Activated naive CD8-positive, alpha-beta T cell treated with anti-CD3 and anti-CD28 coated beads, Interleukin-2, amount 50 U/mL, for 24 hours (primary cell): ENCODE measurements at regions not wholly inside any gene's neighbourhood (a gene's known extent, or its start where the extent isn't known, plus 50 kb on each side); places are given as distances from the start of the nearest gene placed in this dataset.

Experiments
- ATAC-seq: fragments of 150-1000 bp; cut with Tn5 transposase; one replicate; pipeline ENCODE4 v1.10.0; 2021
- DNase-seq: peaks from one replicate; pipeline ENCODE4 v3.0.0; 2021
- H3K27ac Mint-ChIP-seq: one replicate; pipeline ENCODE4 v1.8.0; 2021; ENCODE audit warnings: mild to moderate bottlenecking, mixed read lengths
- H3K27me3 Mint-ChIP-seq: one replicate; pipeline ENCODE4 v1.8.0; 2021; ENCODE audit warnings: mixed read lengths
- H3K36me3 Mint-ChIP-seq: one replicate; pipeline ENCODE4 v1.8.0; 2021; ENCODE audit warnings: low read depth, mixed read lengths
- H3K4me1 Mint-ChIP-seq: one replicate; pipeline ENCODE4 v1.8.0; 2021; ENCODE audit warnings: mixed read lengths
- H3K4me3 Mint-ChIP-seq: one replicate; pipeline ENCODE4 v1.8.0; 2021; ENCODE audit warnings: mild to moderate bottlenecking, moderate library complexity, mixed read lengths
- H3K9me3 Mint-ChIP-seq: one replicate; pipeline ENCODE4 v1.8.0; 2021; ENCODE audit warnings: mixed read lengths

DNA sequence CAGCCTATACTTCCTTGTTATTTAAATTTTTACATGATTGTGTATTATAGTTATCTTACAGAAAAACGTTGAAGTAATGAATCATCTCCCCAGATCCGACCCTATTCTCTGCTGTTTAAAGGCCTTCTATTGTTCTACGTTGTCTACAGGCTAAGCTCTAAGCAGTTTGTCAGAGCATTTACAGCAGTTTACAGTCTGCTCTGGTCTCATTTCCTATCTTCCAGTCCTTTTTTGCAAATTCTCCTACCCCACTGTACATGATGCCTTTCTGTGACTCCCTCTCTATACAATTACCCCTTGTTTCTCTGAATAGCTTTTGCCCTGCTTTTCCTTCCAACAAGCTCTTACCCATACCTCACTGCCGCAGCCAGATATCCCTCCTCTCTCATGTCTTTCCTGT lies 319.2 kb upstream of the FMN2 start:
- no peaks in the 10 kb centered on the region for H3K27me3 Mint-ChIP-seq

DNA sequence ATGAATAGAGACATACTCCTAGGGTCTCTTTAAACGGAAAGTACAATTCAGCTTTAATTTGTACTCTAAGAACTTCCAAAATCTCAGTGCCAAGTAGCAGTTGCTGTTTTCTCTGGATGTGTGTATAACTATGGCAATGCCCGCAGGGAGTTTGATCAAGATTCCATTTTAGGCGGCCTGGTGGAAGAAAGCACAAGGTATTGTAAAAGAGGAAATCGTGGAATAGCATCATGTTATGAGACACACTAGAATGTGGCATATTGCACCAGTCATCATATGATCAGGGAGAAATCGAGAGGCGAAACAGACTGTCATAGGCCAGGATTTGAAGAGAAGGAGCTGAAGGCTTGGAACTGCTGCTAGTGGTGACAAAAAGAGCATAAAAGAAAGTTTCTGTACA lies 316.2 kb upstream of the FMN2 start:
- ATAC-seq (no peak), DNase-seq (no peak)
- Mint-ChIP-seq H3K4me1 (no peaks in the 10 kb centered on the region), H3K27ac (no peak overlapping the region), H3K36me3 (no peaks in the 10 kb centered on the region), H3K4me3 (no peak overlapping the region), H3K27me3 (no peaks in the 10 kb centered on the region), H3K9me3 (peaks cover 13% of the 10 kb centered on the region)

More for the DNA sequence above, 319.2 kb upstream of the FMN2 start:
- Mint-ChIP-seq H3K4me1 (no peaks in the 10 kb centered on the region), H3K4me3 (no peak overlapping the region), H3K27ac (no peak overlapping the region), H3K36me3 (no peaks in the 10 kb centered on the region), H3K9me3 (peaks cover 10% of the 10 kb centered on the region)
- ATAC-seq = no peak
- no peak for DNase-seq

DNA sequence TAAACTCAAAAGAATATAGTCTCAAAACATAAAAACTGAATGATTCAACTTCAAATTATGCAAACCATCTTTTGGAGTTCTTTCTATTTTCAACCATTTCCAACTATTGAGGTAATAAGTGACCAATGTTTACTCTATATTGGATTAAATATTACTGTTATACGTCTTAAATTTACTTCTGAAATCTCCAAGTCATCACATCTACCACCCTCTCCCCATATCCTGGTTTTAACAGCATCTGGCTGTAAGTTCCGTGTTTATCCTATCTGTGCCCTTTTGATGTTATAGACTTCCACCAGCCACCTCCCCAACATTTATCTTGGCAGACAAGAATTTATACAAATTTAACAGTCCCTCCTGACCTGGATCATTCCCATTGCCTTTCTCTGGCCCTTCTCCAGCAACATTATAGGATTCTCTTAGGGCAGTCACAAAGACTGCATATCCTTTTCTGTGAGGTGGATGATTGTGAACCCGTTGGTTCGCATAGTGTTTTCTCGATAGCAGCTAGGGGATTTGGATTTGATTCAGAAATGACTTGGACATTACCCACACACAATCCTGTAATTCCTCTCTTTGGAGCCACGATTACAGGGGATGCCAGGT lies 313.4 kb upstream of the FMN2 start:
- no peak for ATAC-seq
- no peaks in the 10 kb centered on the region for H3K27me3 Mint-ChIP-seq
- no peak overlapping the region for H3K4me3 Mint-ChIP-seq
- H3K9me3 Mint-ChIP-seq = peaks cover 17% of the 10 kb centered on the region
- H3K27ac Mint-ChIP-seq = no peak overlapping the region
- no peaks in the 10 kb centered on the region for H3K36me3 Mint-ChIP-seq
- DNase-seq = no peak
- no peaks in the 10 kb centered on the region for H3K4me1 Mint-ChIP-seq

DNA sequence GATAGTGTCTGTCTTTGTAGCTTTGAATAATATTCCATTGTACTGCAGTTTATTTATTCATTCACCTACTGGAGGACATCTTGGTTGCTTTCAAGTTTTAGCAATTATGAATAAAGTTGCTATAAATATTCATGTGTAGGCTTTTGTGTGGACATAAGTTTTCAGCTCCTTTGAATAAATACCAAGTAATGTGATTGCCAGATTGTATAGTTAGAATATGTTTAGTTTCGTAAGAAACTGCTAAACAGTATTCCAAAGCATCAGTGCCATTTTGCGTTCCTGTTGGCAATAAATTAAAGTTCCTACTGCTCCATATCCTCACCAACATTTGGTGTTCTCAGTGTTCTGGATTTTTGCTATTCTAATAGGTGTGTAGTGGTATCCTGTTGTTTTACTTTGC lies 311.7 kb upstream of the FMN2 start:
- DNase-seq = no peak

DNA sequence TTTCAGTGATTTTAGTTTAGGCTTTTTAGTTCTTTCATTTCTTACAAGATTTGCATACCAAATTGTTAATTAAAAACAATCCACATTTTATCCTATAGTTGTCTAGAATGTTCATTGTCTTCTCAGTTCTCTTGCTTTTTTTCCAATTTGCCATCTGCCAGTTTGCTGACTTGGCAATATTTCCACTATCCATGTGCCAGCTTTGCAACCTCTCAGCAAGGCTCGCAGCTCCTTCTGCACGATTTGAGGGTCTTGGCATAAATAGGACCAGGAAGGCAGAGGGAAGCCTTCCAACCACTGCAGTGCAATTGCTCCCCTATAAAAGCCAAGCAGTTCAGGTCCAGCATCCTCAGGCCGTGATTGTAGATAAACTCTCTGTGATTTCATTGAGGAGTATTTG lies 306.8 kb upstream of the FMN2 start:
- no peak for ATAC-seq
- Mint-ChIP-seq H3K27me3 (no peaks in the 10 kb centered on the region), H3K9me3 (peaks cover 8% of the 10 kb centered on the region), H3K4me1 (no peaks in the 10 kb centered on the region), H3K4me3 (no peak overlapping the region), H3K27ac (no peak overlapping the region), H3K36me3 (peaks cover under 1% of the 10 kb centered on the region)
- no peak for DNase-seq

More for the DNA sequence above, 311.7 kb upstream of the FMN2 start:
- peaks cover 17% of the 10 kb centered on the region for H3K9me3 Mint-ChIP-seq
- H3K27ac Mint-ChIP-seq = no peak overlapping the region
- no peak overlapping the region for H3K4me3 Mint-ChIP-seq
- ATAC-seq = no peak
- H3K4me1 Mint-ChIP-seq = no peaks in the 10 kb centered on the region
- H3K27me3 Mint-ChIP-seq = no peaks in the 10 kb centered on the region
- no peaks in the 10 kb centered on the region for H3K36me3 Mint-ChIP-seq

DNA sequence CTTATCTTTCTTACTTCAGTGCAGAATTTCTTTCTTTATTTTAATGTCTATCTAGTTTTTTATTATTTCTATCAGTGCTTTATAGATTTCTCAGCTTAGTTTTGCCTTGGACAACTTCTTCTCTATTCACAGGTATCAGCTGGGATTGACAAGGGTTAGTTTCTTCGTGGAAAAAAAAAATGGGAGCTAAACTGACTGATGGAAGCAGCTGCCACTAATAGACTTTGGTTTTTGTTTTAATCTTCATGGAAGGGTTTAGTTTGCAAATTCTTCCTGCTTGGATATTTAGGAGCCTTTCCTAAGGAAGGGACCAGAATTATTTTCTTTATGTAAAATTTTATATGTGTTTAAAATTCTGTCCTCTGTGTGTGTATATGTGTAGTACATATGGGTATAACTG lies 306.1 kb upstream of the FMN2 start:
- Mint-ChIP-seq H3K36me3 (peaks cover 2% of the 10 kb centered on the region), H3K4me1 (no peaks in the 10 kb centered on the region), H3K27me3 (no peaks in the 10 kb centered on the region), H3K9me3 (peaks cover 15% of the 10 kb centered on the region), H3K27ac (no peak overlapping the region), H3K4me3 (no peak overlapping the region)
- DNase-seq (no peak), ATAC-seq (no peak)

DNA sequence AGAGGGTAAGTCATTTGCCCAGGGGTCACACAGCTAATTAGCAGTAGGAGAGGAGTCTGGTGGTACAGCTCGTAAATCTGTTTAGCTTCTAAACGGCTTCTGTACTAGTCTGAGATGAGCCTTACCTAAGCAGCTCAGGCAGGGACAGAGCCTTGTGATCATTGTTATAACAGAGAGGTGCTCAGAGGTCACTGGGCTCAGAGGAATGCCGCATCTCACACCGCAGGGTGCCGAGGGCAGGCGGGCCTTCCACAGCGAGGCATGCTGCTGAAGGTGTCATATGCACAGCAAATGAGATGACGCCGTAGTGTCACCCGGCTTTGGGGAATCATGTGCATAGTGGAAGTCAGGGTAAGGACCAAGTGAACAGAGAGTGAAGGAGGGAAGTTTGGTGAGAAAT lies 305.2 kb upstream of the FMN2 start:
- Mint-ChIP-seq H3K4me3 (no peak overlapping the region), H3K36me3 (peaks cover 2% of the 10 kb centered on the region), H3K4me1 (no peaks in the 10 kb centered on the region), H3K27ac (no peak overlapping the region), H3K9me3 (peaks cover 17% of the 10 kb centered on the region), H3K27me3 (no peaks in the 10 kb centered on the region)
- DNase-seq (no peak), ATAC-seq (no peak)

DNA sequence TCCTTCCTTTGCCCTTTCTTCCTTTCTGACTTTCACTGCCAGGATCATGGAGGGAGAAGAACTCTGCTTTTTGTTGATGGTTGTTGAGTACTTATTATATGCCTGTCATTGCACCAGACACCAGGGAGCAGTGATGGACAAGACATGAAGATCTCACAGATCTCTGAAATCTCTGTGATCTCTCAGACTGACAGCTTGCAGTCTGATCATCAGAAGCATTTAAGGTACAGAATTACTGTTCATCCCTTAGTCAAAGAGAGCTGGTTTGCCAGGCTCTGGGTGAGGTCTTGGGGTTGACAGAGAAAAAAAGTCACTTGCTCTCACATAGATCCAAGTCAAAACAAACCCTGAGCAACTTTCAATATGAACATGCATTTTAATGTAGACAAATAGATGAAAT lies 299.5 kb upstream of the FMN2 start:
- no peaks in the 10 kb centered on the region for H3K4me1 Mint-ChIP-seq

DNA sequence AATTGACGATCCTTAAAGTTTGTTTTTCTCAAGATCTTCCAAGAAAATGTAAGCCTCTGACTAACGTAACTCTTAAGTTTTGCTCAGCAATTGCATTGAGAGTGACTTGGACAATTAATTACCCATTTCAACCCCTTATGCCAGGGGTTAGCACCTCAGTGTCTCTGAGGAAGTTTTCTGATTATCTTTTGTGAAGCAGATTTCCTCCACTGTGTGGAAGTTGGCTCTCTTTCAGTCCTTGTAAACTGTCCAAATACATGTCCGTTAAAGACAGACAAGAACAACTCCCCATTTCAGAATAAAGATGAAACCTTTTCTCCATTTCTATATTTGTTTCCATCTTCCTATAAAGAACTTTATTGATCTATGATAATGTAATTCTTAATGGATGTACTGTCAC lies 296.4 kb upstream of the FMN2 start:
- Mint-ChIP-seq H3K27me3 (no peaks in the 10 kb centered on the region), H3K27ac (no peak overlapping the region), H3K4me3 (no peak overlapping the region), H3K4me1 (no peaks in the 10 kb centered on the region), H3K9me3 (peaks cover 5% of the 10 kb centered on the region), H3K36me3 (no peaks in the 10 kb centered on the region)
- DNase-seq = no peak
- ATAC-seq = no peak

More for the DNA sequence above, 299.5 kb upstream of the FMN2 start:
- H3K4me3 Mint-ChIP-seq = no peak overlapping the region
- no peak overlapping the region for H3K27ac Mint-ChIP-seq
- H3K27me3 Mint-ChIP-seq = no peaks in the 10 kb centered on the region
- H3K9me3 Mint-ChIP-seq = peaks cover 13% of the 10 kb centered on the region
- DNase-seq (no peak), ATAC-seq (peak; percentile 15)
- peaks cover 2% of the 10 kb centered on the region for H3K36me3 Mint-ChIP-seq

DNA sequence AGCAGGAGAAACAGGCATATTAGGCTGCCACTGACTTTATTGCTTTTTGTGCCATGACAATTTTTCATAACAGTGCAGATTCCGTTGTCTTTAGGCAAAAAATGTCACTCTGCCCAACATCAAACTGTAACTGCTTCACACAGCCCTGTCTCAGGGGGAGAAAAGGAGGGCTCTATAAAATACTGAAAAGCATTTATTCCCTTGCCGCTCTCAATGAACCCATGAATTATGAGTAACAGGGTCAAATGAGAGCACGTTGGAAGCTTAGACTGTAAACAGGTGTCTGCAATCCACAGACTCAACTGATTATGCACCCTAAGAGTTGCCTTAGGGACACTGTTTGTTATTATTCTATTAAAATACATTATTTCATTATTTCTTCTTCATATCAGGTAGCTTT lies 292.1 kb upstream of the FMN2 start:
- H3K9me3 Mint-ChIP-seq = no peaks in the 10 kb centered on the region
- no peak for DNase-seq
- H3K27me3 Mint-ChIP-seq = no peaks in the 10 kb centered on the region
- no peaks in the 10 kb centered on the region for H3K36me3 Mint-ChIP-seq
- no peak for ATAC-seq
- H3K4me1 Mint-ChIP-seq = peaks cover 13% of the 10 kb centered on the region
- H3K27ac Mint-ChIP-seq = no peak overlapping the region
- H3K4me3 Mint-ChIP-seq = no peak overlapping the region

DNA sequence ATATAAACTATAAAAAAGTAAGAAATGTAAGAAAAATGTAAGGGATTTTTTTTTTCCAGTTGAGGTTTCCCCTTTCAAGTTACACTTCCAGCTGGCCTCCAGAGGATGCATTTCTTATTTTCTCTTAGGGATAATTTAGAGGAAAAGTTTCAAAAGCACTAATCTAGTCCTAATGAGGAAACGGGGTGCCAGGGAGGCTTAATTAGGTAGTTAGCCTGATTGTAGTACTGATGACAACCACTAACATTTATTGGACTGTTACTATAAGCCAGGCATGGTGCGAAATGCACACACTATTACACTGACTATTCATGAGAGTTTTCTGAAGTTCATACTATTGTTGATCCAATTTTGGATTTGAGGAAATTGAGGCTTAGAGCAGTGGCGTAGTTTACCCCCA lies 290.8 kb upstream of the FMN2 start:
- Mint-ChIP-seq H3K27ac (no peak overlapping the region), H3K9me3 (no peaks in the 10 kb centered on the region), H3K27me3 (no peaks in the 10 kb centered on the region), H3K4me3 (no peak overlapping the region), H3K4me1 (peaks cover 21% of the 10 kb centered on the region), H3K36me3 (no peaks in the 10 kb centered on the region)
- no peak for DNase-seq
- no peak for ATAC-seq

DNA sequence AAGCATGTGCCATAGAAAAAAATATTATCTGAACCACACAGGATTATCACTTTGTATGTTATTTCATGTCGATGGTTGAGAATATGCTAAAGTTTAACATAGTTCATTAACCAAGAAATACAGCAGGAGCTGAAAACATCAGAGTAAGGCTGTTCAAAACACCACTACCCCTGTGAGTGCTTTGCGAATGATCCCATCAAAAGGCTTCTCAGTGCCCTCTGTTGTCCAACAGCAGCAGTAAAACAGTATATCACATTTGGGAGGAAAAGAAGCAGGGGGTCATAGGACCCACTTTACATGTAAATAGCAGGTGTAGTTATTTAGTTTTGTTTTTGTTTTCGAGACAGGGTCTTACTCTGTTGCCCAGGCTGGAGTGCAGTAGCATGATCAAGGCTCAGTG lies 289.4 kb upstream of the FMN2 start:
- no peak overlapping the region for H3K27ac Mint-ChIP-seq
- H3K36me3 Mint-ChIP-seq = no peaks in the 10 kb centered on the region
- ATAC-seq (no peak), DNase-seq (no peak)
- H3K9me3 Mint-ChIP-seq = no peaks in the 10 kb centered on the region
- no peak overlapping the region for H3K4me3 Mint-ChIP-seq
- H3K4me1 Mint-ChIP-seq = peaks cover 21% of the 10 kb centered on the region
- no peaks in the 10 kb centered on the region for H3K27me3 Mint-ChIP-seq

DNA sequence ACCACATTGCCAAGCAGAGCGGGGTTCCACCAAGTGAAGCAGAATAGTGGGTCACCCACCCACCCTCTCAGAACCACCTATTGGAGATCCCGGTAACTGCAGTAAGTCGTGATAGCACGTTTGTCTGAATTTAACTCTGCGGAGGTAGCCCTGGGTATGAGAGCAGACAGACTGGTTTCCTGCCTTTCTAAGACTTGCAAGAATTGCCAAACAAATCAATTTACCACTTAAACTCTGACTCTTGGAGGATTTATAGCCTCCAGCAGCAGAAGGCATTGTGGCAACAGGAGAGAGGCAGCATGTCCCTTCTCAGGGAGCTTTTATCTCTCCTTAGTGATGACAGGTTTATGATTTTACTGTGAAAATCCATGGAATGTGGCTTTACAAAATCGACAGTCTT lies 287.9 kb upstream of the FMN2 start:
- ATAC-seq = no peak

DNA sequence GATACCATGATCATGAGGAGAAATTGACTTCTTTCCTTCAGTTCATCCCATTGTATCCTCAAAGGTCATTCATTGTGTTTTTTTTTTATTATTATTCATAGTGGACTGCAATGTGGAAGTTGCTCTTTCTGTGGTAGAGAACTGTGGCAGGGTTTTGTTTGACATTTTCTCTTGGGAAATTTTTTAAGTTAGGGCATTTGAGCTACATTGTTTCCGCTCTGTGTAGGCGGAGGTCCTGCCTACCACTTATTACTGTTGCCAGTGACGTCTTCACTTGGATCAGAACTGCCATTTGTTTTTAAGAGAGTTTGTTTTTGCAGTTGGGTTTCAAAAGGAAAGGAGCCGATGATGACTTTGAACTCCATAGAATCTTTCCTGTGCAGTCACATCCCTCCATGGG lies 287.4 kb upstream of the FMN2 start:
- Mint-ChIP-seq H3K9me3 (no peaks in the 10 kb centered on the region), H3K27ac (no peak overlapping the region), H3K4me1 (peaks cover 21% of the 10 kb centered on the region), H3K36me3 (no peaks in the 10 kb centered on the region), H3K27me3 (no peaks in the 10 kb centered on the region), H3K4me3 (no peak overlapping the region)
- DNase-seq (no peak), ATAC-seq (no peak)

More for the DNA sequence above, 287.9 kb upstream of the FMN2 start:
- no peak for DNase-seq
- Mint-ChIP-seq H3K4me1 (peaks cover 21% of the 10 kb centered on the region), H3K9me3 (no peaks in the 10 kb centered on the region), H3K4me3 (no peak overlapping the region), H3K36me3 (no peaks in the 10 kb centered on the region), H3K27ac (no peak overlapping the region), H3K27me3 (no peaks in the 10 kb centered on the region)

DNA sequence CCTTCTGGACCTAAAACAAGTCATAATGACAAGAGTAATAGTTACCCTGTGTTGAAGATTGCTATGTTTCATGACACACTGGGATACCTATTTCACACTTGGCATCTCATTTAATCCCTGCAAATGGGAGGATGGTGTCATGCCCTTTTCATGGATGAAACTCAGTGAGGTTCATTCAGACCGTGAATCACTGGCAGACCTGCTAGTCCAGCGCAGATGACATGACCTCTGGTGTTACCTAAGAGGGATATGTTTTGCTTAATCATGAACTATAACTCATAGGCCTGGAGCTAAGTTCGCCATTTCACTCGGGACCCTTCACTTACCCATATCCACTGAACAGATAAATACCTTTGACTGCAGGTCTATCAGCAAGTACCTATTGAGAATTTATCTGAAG lies 286.6 kb upstream of the FMN2 start:
- no peak for DNase-seq
- peak overlapping the region; percentile 8 for H3K27ac Mint-ChIP-seq
- ATAC-seq = peak; percentile 36
- H3K36me3 Mint-ChIP-seq = no peaks in the 10 kb centered on the region
- peaks cover 21% of the 10 kb centered on the region for H3K4me1 Mint-ChIP-seq
- no peaks in the 10 kb centered on the region for H3K27me3 Mint-ChIP-seq
- H3K9me3 Mint-ChIP-seq = no peaks in the 10 kb centered on the region
- no peak overlapping the region for H3K4me3 Mint-ChIP-seq
